NCI-H128 (cell line): ENCODE measurements at regions not wholly inside any gene's neighbourhood (a gene's known extent, or its start where the extent isn't known, plus 50 kb on each side); places are given as distances from the start of the nearest gene placed in this dataset.

Experiments
- DNase-seq: peaks from one replicate; lab custom pipeline; 2025; ENCODE audit not compliant: unreplicated experiment; lab: John Stamatoyannopoulos, UW

GRCh38 chr1:110816945-110817344, 56.0 kb upstream of the CD53 start:
- no peak for DNase-seq

- no peak for DNase-seq
Measured at GRCh38 chr1:110811529-110811928, 61.4 kb upstream of the CD53 start.

- DNase-seq: no peak
Measured at GRCh38 chr1:110800079-110800478, 72.9 kb upstream of the CD53 start.

- peak; percentile 76 for DNase-seq
Measured at GRCh38 chr1:110798691-110799256, 74.2 kb upstream of the CD53 start.

GRCh38 chr1:110788673-110789072, 84.3 kb upstream of the CD53 start:
- DNase-seq: no peak

- no peak for DNase-seq
Measured at GRCh38 chr1:110787328-110788071, 85.4 kb upstream of the CD53 start.

DNA sequence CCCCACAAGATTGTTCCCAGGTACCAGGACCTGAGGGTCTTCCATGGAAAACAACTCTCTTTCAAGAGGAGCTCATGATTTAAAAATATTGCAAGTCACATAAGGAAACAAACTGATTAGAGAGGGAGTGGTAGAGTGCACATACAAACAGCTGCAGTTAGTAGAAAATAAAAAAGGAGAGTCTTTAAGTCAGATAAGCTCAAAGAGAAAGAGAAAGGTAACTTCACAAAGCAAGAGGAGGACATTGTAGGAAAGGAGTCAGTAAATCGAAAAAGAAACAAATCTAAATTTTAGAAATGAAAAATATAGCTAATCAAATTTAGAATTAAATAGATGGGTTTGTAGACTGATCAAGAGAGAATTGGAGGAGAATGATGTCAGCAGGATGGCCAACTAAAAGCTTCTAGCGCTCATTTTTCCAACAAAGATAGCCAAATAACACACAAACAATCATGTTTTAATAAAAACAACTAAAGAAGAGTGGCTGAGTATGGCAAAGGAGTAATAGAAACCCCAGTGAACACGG, 86.1 kb upstream of the CD53 start:
- DNase-seq: no peak

GRCh38 chr1:110785612-110786011, 87.3 kb upstream of the CD53 start:
- DNase-seq: no peak

DNA sequence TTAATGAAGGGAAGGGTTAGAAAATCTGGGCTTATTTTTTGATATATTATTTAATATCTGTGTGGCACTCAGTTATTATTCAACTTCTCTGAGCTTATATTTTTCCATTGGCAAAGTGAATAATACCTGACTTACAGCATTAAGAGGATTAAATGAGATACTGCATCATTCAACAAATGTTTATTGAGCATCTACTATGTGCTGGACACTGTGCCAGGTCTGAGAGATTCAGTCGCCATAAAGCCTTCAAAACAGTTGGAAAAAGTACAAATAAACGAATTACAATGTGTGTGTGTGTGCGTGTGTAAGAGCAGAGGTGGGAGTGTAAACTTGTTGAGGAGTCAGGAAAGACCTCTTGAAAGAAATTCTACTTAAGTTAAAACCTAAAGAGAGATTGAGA, 87.9 kb upstream of the CD53 start:
- DNase-seq: no peak

GRCh38 chr1:110783292-110783918, 89.5 kb upstream of the CD53 start:
- DNase-seq: peak; percentile 35

- DNase-seq: no peak
Measured at GRCh38 chr1:110781525-110781924, 91.4 kb upstream of the CD53 start.

DNA sequence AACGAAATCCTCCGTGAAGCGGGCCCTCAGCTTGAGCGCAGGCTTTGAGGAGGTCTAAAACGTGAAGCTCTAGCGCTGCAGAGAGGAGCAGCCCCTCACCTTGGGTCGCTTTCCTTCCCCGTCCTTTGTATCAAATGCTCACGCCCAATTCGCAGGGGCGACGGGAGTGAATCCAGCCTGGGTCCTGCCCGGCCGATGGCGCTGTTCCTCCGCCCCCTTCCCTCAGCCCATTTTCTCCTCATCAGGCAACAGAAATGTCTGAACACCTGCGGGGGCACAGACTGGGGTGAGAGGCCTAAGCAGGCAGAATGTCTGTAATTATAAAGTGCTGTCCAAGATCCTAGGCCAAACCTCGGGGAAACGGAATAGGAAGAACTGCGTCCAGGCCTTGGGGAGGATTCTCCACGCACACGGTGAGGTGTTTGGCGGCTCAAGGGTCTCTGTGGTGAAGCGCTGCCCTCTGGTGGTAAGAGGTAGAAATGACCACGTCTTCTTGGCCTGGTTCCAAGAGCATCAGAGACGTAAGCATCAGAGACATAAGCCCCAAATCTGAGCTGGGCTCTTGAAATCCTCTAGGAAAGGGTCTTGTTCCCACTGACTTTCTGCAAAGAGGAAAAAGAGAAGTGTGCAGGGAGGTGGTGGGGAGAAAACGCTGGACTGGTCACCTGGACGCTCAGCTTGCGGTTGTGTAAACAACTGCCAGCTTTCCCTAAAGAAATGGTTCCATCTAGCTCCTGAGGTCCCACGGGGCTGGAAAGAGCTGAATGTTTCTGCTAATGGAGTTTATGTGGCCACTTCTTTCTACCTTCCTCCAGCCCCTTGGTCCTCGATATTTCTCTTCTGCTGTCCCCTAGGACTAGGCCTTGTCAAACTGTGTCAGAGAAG, 92.1 kb upstream of the CD53 start:
- peak; percentile 44 for DNase-seq

DNA sequence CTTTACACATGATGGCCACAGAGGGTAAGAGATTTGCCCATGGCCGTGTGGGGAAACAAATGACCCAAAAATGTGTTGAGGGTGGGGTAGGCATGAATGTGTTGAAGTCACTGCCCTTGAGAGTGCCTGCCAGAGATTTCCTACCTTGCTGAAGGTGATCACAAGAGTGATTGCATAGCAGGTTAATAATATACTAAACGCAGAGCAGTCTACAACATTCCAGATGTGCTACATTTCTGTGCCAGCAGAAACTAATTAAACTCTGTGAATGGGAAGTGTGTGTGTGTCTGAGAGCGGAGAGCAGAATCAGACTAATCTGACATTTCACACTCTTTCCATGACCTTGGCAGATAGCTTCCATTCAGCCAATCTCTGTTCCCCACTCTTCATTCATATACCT, 93.3 kb upstream of the CD53 start:
- DNase-seq: no peak

- no peak for DNase-seq
Measured at GRCh38 chr1:110778821-110779220, 94.1 kb upstream of the CD53 start.

GRCh38 chr1:110777228-110777627, 95.7 kb upstream of the CD53 start:
- DNase-seq: no peak

DNA sequence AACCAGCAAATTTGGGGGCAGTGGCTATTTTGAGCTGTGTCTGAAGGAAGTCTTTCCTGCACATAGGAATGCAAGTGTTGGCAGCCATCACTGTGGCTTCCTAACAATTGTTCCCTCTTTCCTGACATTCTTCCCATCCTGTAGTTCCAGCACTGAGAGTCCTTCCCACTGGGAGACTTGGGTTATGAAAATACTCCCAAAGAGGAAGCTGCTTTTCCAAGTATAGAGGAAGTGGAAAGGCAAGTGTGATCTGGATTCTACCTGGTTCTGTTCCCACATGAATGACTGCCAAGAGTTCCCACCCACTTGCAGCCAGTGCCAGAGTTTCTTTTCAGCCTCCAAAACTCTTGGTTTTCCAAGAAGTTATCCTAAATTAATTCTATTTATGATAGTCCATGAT, 98.5 kb upstream of the CD53 start:
- DNase-seq: no peak

DNA sequence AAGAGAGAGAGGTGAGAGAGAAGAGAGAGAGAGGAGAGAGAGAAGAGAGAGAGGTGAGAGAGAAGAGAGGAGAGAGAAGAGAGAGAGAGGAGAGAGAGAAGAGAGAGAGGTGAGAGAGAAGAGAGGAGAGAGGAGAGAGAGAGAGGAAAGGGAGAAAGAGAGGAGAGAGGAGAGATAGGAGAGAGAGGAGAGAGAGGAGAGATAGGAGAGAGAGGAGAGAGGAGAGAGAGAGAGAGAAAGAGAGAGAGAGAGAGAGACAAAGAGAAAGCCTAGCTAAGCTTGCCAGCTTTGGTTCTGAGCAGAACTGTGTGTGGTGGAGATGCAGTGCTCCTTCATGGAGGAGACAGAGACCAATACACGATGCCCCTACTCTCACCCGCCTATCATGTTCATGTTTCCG, 99.1 kb upstream of the KCNA3 start:
- DNase-seq: no peak

GRCh38 chr1:110771245-110772022, 96.7 kb upstream of the KCNA3 start:
- no peak for DNase-seq

GRCh38 chr1:110770832-110771231, 96.1 kb upstream of the KCNA3 start:
- DNase-seq: no peak

GRCh38 chr1:110768605-110769004, 93.9 kb upstream of the KCNA3 start:
- DNase-seq: no peak

- DNase-seq: no peak
Measured at GRCh38 chr1:110766336-110766647, 91.6 kb upstream of the KCNA3 start.
